ENCODE measurements at regions not wholly inside any gene's neighbourhood (a gene's known extent, or its start where the extent isn't known, plus 50 kb on each side); places are given as distances from the start of the nearest gene placed in this dataset.

- H3K4me3 ChIP-seq: no peak overlapping the region
- no peak overlapping the region for H3K27ac ChIP-seq
- intact Hi-C loops (cut with DNase I; ENCODE audit: low total_unique reads): no loop called here
- whole genome bisulfite sequencing, 5 donors: 79 to 87% (median 81%) methylated on average over 1 of the region's 1 CpG
- no peaks in the 10 kb centered on the region for H3K9me3 ChIP-seq
- DNase-seq: no peak
- H3K36me3 ChIP-seq: no peaks in the 10 kb centered on the region
- TF ChIP-seq, protein P1, sequence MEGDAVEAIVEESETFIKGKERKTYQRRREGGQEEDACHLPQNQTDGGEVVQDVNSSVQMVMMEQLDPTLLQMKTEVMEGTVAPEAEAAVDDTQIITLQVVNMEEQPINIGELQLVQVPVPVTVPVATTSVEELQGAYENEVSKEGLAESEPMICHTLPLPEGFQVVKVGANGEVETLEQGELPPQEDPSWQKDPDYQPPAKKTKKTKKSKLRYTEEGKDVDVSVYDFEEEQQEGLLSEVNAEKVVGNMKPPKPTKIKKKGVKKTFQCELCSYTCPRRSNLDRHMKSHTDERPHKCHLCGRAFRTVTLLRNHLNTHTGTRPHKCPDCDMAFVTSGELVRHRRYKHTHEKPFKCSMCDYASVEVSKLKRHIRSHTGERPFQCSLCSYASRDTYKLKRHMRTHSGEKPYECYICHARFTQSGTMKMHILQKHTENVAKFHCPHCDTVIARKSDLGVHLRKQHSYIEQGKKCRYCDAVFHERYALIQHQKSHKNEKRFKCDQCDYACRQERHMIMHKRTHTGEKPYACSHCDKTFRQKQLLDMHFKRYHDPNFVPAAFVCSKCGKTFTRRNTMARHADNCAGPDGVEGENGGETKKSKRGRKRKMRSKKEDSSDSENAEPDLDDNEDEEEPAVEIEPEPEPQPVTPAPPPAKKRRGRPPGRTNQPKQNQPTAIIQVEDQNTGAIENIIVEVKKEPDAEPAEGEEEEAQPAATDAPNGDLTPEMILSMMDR (IDR thresholded peaks at IDR 0.05): no peak
- TF ChIP-seq POLR2AphosphoS5 (IDR thresholded peaks at IDR 0.05): no peak
- TF ChIP-seq EP300 (IDR thresholded peaks at IDR 0.05): no peak
- no peak for TF ChIP-seq POLR2A (IDR thresholded peaks at IDR 0.05)
- no peaks in the 10 kb centered on the region for H3K27me3 ChIP-seq
- H3K4me1 ChIP-seq: peaks cover 0 to 3% (median 0%) of the 10 kb centered on the region in 4 donors
Measured at GRCh38 chr2:198252472-198252871, 448.1 kb downstream of the PLCL1 start.

DNA sequence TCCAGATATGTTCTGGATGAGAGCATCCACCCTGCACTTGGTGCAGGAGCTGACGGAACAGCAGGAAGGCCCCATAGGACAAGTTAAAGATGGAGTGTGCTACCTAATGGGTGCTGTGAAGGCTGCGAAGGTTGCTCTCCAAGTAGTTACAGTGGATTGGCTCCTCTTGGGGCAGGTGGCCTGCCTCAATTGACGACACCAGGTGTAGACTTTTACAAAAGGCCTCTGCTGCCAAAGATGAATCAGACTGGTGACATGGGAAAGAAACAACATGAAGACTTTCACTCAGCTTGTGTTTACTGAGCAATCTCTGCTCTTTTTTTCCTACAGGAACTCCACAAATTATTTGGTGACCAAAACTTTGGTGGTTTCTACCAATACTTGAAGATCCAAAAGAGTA is 437.7 kb downstream of the PLCL1 start:
- DNase-seq: no peak
- intact Hi-C loops (cut with DNase I; ENCODE audit: low total_unique reads): no loop called here
- Histone ChIP-seq H3K27me3 (no peaks in the 10 kb centered on the region), H3K27ac (no peak overlapping the region), H3K4me3 (no peak overlapping the region), H3K4me1 (no peaks in the 10 kb centered on the region), H3K9me3 (no peaks in the 10 kb centered on the region), H3K36me3 (no peaks in the 10 kb centered on the region)
- WGBS, 5 donors: 62 to 81% (median 71%) methylated on average over 3 of the region's 3 CpGs
- TF ChIP-seq POLR2A (IDR thresholded peaks at IDR 0.05) (no peak), EP300 (IDR thresholded peaks at IDR 0.05) (no peak), POLR2AphosphoS5 (IDR thresholded peaks at IDR 0.05) (no peak)
- TF ChIP-seq, protein P1 (IDR thresholded peaks at IDR 0.05): no peak

DNA sequence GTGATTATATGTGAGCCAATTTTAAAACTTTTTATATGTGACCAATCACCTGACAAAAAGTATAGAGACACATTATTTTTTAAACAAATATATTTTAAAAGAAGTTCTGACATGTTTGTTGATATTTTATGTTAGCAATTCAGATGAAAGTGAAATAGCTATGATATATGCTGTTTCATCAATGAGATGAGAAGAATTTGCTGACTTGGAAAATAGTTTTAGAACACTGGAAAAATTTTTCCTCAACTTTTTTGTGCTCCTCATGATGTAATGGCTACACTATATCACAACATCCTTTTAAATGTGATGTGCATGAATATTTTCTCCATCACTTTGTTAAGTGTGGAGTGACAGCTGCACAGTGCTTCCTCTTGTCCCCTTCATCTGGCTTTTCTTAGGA is 434.0 kb downstream of the PLCL1 start:
- no peak overlapping the region for H3K27ac ChIP-seq
- H3K4me3 ChIP-seq: no peak overlapping the region
- no peak for DNase-seq
- intact Hi-C loops (cut with DNase I; ENCODE audit: low total_unique reads): no loop called here
- no peaks in the 10 kb centered on the region for H3K36me3 ChIP-seq
- H3K4me1 ChIP-seq: no peaks in the 10 kb centered on the region
- H3K27me3 ChIP-seq: no peaks in the 10 kb centered on the region
- TF ChIP-seq EP300 (IDR thresholded peaks at IDR 0.05): no peak
- TF ChIP-seq, protein P1 (IDR thresholded peaks at IDR 0.05): no peak
- no peaks in the 10 kb centered on the region for H3K9me3 ChIP-seq

GRCh38 chr2:198236338-198236737 is 431.9 kb downstream of the PLCL1 start:
- DNase-seq: no peak
- H3K36me3 ChIP-seq: no peaks in the 10 kb centered on the region
- H3K27me3 ChIP-seq: no peaks in the 10 kb centered on the region
- no peaks in the 10 kb centered on the region for H3K9me3 ChIP-seq
- TF ChIP-seq POLR2A (IDR thresholded peaks at IDR 0.05) (no peak), POLR2AphosphoS5 (IDR thresholded peaks at IDR 0.05) (no peak), EP300 (IDR thresholded peaks at IDR 0.05) (no peak)
- TF ChIP-seq, protein P1 (IDR thresholded peaks at IDR 0.05): no peak
- intact Hi-C loops (cut with DNase I; ENCODE audit: low total_unique reads): no loop called here
- H3K4me3 ChIP-seq: no peak overlapping the region
- H3K4me1 ChIP-seq: no peaks in the 10 kb centered on the region
- H3K27ac ChIP-seq: no peak overlapping the region

GRCh38 chr2:198232281-198232680 is 427.9 kb downstream of the PLCL1 start:
- 60 to 72% (median 69%) methylated on average over 4 of the region's 4 CpGs for WGBS, 5 donors
- Histone ChIP-seq H3K9me3 (no peaks in the 10 kb centered on the region), H3K4me1 (no peaks in the 10 kb centered on the region), H3K36me3 (no peaks in the 10 kb centered on the region), H3K27me3 (no peaks in the 10 kb centered on the region), H3K27ac (no peak overlapping the region), H3K4me3 (no peak overlapping the region)
- no peak for DNase-seq
- intact Hi-C loops (cut with DNase I; ENCODE audit: low total_unique reads): no loop called here
- TF ChIP-seq POLR2A (IDR thresholded peaks at IDR 0.05) (no peak), POLR2AphosphoS5 (IDR thresholded peaks at IDR 0.05) (no peak)
- TF ChIP-seq, protein P1 (IDR thresholded peaks at IDR 0.05): no peak

All from stomach (tissue), 8 donors.